ENCODE measurements at regions not wholly inside any gene's neighbourhood (a gene's known extent, or its start where the extent isn't known, plus 50 kb on each side); places are given as distances from the start of the nearest gene placed in this dataset.

DNA sequence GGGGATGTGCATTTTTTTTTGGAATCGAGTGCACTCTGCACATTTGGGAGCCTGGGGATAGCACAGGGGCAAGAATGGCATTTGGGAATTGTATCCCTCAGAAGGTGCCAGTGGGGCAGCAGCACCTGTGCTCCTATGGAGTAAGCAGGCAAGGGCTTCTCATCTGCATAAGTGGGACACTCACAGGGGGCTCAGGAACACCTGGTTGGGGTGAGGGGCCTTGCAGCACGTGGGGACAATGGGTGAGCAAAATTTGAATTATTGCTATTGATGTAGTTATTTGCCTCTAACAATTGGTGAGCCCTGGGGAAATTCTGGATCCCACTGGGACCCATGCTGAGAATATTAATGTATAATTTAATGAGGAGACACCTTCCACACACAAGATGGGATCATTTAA, 274.2 kb downstream of the TTC6 start:
- TF ChIP-seq, protein P1, sequence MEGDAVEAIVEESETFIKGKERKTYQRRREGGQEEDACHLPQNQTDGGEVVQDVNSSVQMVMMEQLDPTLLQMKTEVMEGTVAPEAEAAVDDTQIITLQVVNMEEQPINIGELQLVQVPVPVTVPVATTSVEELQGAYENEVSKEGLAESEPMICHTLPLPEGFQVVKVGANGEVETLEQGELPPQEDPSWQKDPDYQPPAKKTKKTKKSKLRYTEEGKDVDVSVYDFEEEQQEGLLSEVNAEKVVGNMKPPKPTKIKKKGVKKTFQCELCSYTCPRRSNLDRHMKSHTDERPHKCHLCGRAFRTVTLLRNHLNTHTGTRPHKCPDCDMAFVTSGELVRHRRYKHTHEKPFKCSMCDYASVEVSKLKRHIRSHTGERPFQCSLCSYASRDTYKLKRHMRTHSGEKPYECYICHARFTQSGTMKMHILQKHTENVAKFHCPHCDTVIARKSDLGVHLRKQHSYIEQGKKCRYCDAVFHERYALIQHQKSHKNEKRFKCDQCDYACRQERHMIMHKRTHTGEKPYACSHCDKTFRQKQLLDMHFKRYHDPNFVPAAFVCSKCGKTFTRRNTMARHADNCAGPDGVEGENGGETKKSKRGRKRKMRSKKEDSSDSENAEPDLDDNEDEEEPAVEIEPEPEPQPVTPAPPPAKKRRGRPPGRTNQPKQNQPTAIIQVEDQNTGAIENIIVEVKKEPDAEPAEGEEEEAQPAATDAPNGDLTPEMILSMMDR (IDR thresholded peaks at IDR 0.05; ENCODE audit: extremely low read depth in 1 of 2, insufficient read depth in 1 of 2, low read depth in 1 of 2, low read length in 2 of 2): no peak
- TF ChIP-seq POLR2A (IDR thresholded peaks at IDR 0.05; ENCODE audit: low read depth, low read length) (no peak), EZH2 (IDR thresholded peaks at IDR 0.05; ENCODE audit: borderline replicate concordance, low read depth, low read length, severe bottlenecking) (no peak), POLR2AphosphoS5 (IDR thresholded peaks at IDR 0.05; ENCODE audit: insufficient read depth, low read depth, low read length) (no peak), MYC (IDR thresholded peaks at IDR 0.05; ENCODE audit: low read depth, low read length) (no peak), FOS (IDR thresholded peaks at IDR 0.05; ENCODE audit: borderline replicate concordance, insufficient read depth, low read length) (no peak), JUN (IDR thresholded peaks at IDR 0.05; ENCODE audit: borderline replicate concordance, insufficient read depth, insufficient read length, low read depth) (no peak), GATA2 (IDR thresholded peaks at IDR 0.05; ENCODE audit: insufficient read depth, insufficient read length, low read depth, low read length) (no peak)
- TF ChIP-seq, protein P2, sequence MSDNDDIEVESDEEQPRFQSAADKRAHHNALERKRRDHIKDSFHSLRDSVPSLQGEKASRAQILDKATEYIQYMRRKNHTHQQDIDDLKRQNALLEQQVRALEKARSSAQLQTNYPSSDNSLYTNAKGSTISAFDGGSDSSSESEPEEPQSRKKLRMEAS (IDR thresholded peaks at IDR 0.05; ENCODE audit: insufficient read depth, insufficient read length): no peak
